GF-D8 (cell line): ENCODE measurements at regions not wholly inside any gene's neighbourhood (a gene's known extent, or its start where the extent isn't known, plus 50 kb on each side); places are given as distances from the start of the nearest gene placed in this dataset.

Experiments used
- DNase-seq: peaks from one replicate; lab custom pipeline; 2025; lab: John Stamatoyannopoulos, UW

DNA sequence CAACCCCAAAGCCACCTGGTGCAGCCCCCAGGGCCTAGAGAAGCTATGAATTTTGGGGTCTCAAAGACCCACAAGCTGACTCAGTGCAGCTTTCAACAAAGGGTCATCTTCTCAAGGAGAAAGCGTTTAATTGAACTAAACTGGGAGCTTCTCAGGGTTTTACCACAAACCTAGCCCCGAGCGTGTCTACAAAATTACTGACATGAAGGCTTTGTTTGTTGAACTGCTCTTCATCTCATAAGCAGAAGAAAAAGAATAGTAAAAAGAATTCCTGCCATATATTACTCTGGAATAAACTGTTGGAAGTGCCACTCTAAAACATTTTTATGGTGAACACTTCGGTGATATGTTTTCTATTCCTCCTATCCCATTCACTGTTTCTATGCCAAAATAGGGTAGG lies 50.8 kb upstream of the INCENP start:
- no peak for DNase-seq

DNA sequence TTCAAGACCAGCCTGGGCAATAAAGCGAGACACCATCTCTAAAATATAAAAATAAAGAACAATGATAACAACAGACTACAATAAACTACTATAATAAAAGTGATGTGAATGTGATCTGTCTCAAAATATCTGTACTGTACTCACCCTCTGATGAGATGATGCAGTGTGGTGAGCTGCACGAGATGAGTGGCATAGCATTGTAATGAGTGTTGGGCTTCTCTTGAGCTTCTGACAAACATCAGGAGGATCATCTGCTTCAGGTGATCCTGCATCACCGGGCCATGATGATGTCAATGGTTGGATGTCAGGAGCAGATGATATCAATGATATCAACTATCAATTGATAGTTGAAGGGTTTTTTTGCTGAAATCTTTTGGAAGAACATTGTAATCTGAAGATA lies 52.4 kb upstream of the INCENP start:
- no peak for DNase-seq

DNA sequence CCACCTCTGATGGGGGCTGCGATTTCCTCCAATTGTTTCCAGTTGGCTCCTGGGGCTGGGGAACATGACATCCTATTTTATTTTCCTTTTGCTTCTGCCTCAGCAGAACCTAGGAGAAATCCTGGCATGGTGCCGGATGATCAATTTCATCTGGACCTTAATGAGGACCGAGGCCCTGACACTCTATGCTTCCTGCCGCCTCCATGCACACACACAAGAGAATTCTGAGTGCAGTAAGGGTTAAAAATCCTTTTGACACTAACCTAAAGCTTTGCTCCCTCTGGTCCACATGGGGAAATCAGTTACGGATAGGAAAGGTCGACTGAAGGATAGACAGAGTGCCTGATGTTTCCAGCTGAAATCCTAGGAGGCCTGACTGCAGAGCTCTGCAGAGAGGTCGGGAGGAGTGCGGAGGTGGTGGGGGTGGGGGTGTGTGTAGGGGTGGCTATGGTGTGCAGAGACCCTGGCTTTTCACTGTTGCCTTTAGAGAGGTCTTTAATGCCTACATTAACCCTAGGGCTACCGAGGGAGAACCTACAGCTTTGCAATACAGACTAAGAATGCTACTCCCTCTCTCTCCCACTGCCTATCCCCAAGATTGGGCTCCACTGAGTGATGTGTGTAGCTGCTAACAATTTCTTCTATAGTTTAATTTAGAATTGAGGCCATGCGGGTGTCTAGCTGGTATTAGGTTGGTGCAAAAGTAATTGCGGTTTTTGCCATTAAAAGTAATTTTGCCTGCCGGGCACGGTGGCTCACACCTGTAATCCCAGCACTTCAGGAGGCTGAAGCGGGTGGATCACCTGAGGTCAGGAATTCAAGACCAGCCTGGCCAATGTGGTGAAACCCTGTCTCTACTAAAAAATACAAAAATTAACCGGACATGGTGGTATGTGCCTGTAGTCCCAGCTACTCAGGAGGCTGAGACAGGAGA lies 53.6 kb upstream of the INCENP start:
- no peak for DNase-seq

DNA sequence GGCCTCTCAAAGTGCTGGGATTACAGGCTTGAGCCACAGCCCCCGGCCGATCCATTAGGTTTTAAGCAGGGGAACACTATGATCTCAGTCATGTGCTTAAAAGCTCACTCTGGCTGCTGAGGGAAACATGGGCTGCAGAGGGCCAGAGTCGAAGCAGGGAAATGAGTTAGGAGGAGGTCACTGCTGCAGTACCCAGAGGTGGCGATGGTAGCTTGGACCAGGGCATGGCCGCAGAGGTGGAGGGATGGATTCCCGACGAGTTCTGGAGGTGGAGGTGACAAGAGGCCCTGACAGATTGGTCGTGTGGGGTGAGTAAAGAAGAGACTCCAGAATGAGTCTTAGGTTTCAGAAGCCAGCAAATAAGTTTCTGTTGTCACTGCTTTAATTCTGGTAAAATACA lies 54.4 kb upstream of the INCENP start:
- no peak for DNase-seq

DNA sequence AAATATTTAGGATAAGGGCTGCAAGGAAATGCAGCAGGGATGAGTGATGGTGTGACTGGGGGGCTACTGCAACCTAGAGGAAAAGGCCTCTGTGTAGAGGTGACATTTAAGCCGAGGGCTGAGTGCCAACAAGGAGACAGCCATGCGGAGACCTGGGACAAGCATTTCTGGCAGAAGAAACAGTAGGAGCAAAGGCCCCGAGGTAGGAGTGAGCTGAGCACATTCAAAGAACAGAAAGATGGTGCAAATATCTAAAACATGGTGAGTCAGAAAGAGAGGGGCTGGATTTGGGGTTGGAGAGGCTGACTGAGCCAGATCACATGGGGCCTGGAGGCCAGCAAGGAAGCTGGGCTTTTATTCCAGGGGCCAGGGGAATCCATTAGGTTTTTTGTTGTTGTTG lies 55.1 kb upstream of the INCENP start:
- no peak for DNase-seq

DNA sequence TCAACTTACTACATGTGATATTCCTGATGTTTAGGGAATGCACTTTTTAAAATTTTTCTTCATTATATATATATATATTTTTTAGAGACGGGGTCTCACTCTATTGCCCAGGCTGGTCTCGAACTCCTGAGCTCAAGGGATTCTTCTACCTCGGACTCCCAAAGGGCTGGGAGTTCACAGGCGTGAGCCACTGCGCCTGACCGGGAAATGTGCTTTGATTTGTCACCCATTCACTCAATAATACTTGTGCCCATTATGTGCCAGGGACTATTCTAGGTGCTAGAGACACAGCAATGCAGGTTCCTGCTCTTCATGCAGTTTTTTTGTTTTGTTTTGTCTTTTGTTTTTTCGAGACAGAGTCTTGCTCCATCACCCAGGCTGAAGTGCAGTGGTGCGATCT lies 56.1 kb upstream of the INCENP start:
- DNase-seq, result no peak

DNA sequence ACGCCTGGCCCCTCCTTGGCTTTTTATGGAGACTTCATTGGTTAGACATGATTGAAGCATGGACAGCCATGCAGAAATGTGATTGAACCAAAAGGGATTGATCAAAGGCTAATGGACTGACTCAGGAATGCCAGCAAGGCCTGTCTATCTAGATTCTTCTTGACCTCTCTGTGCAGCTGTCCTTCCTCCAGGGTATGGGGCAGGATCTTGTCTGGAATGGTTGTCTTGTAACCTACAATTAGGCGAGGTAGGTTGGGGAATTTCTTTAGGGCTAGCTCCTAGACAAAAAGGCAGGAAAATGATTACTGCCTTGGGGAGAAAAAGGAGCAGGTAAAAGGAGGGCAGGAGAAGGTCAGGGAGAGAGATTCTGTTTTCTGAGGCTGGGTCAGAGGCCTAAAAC lies 59.6 kb upstream of the INCENP start:
- no peak for DNase-seq

DNA sequence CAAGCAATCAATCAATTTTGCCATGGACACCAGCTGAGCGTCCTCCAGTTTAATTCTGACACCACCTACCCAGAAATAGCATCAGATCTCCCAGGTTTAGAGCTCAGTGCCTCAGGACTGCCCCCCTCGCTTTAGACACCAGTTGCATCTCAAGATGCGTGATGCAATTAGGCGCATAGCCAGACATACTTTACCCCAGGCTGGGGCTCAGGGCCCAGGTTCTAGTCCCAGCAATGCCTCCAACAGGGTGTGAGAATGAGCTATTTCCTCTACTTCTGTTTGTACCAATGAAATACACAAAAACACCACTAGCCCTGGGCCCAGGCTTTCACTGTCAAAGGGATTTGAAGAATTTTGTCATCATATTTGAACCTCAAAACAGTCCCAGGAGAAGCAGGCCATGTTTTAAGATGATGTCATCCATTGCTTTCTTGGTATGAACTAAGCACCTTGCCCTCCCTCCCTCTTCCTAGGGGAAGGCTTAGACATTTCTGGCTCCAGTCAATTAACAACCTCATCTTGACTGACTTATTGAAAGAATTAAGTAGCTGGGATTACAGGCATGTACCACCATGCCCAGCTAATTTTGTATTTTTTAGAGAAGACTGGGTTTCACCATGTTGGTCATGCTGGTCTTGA lies 61.5 kb upstream of the INCENP start:
- DNase-seq, result no peak

DNA sequence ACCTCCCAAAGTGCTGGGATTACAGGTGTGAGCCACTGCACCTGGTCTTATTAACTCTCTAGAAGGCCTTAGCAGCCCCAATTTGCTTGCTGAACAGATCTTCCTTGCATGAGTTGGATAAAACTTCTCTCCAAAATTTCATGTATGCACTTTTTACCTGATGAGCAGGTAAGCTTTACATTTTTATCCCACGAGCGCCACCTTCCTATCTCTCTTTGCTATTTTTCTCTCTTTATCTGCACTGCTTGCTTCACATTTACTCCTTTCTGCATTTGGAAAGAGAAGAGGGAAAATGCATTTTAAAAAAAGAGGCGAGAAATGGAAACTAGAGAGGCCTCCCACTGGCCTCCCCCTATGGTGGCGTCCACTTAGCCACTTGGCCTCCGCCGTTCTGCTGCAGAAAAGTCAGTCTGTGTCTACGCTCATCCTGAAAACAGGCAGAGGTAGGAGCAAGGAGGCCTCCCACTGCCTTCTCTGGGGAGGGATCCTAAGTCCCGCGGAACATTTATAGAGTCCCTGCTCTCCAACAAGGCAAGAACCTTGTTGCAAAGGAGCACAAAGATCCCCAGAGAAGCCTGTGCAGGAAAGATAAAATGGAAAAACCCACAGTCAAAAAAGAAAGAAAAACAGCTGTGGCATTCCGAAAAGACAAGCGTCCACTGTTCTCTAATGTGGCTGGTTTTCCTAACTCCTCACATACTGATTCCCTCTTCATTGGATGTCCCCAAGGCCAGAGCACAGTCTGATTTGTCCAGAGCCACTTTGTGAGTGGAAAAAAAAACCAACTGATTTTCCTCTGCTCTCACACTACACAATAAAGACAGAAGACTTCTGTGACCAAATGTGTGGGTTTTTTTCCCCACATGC lies 62.2 kb upstream of the INCENP start:
- DNase-seq, result no peak

DNA sequence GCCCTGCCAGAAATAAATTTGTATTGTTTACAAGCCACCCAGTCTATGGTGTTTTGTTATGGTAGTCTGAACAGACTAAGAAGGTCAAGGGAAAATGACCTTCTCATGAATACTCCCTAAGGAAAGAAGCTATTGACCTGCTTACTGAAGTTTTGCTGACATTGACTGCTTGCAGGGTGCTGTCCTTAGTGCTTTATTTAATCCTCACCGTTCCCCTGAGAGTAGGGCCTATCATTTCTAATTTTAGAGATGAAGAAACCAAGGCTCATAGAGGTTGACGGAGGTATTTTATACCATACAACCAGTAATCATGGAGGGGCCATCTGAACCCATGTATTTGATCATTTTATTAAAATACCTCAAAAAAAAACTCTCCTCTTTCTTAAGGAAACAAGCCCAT lies 66.7 kb upstream of the INCENP start:
- no peak for DNase-seq

DNA sequence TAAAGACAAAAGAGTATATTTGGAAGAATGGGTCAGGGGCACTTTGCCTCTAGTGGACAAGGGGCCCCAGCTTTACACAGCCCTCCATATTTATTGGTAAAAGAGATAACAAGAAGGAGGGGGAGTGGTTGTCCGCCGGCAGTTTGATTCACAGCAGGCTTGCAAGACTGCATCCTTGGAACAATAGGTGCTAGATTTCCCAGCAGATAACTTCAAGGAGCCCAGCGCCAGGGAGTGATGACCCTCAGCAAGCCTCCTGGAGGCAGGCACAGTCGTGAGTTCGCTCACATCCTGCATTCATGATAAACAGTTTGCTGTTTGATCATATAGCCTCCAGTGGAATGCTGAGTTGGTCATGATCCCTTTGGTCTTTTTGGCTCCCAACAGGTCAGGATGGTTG lies 67.8 kb upstream of the INCENP start:
- DNase-seq, result no peak

DNA sequence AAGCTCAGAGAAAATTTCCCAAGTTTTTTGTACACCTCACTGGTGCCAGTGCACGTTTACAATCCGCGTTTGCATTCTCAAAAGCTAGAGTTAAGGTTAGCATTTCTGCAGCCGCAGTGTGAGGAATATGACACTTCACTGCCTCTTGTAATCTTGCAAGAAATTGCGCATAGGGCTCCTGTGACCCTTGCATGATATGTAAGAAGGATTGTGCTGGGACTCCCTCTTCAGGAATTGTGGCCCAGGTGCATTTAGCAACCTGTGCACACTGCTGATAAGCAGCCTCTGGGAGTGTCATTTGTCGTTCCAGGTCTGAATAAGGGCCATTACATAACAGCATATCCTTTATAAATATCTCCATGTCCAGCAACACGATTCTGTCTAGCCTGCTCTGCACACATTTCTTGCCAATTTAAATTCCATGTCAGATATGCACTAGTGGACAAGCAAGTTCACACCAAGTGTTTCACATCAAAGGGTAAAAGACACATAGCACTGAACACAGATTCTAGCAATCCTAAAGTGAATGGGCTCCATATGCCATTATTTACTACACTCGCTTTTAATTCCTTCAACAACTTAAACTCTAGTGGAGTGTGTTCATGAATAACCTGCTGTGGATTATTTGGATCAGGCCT lies 69.2 kb upstream of the INCENP start:
- no peak for DNase-seq

DNA sequence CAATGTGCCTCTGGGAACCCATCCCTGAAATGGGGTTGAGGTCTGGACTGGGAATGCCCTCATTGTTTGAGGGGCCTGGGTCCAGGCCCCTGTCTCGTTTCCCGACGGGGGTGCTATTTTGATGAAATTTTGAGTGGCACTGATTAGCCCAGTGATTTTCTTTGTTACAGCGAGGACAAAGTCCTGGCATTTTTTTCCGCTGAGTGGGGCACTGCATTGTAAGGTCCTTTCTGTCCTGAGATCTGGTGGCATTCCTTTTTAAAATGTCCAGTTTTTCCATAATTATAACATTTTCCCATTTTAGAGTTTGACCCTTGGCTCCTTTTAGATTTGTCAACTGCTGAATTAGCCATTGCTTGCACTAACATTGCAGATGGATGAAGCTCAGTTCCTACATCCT lies 69.7 kb upstream of the INCENP start:
- no peak for DNase-seq

DNA sequence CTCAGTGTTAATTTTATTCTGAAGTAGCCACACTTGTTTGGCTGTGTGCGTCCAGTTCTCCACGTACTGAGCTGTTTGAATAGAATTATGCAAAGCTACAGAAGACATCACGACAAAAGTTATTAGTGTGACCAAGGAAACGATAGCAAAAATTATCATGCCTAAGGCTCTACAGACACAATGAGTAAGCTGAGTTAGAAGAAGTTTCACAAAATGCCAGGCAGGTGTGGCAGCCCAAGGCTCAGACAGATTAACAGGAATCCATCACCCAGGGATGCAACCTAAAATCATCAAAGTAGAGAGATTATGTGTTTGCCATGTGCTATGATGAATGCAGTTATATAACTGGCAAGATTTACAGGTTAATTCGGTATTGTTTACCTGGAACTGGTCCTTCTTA lies 73.1 kb upstream of the INCENP start:
- no peak for DNase-seq

DNA sequence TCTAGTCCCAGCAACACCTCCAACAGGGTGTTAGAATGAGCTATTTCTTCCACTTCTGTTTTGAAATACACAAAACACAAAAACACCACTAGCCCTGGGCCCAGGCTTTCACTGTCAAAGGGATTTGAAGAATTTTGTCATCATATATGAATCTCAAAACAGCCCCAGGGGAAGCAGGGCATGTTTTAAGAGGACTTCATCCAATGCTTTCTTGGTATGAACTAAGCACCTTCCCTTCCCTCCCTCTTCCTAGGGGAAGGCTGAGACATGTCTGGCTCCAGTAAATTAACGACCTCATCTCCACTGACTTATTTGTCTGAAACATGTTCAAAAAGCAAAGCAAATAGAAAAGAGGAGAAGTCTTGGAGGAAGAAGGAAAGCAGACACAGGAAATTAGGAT lies 75.7 kb upstream of the INCENP start:
- no peak for DNase-seq

DNA sequence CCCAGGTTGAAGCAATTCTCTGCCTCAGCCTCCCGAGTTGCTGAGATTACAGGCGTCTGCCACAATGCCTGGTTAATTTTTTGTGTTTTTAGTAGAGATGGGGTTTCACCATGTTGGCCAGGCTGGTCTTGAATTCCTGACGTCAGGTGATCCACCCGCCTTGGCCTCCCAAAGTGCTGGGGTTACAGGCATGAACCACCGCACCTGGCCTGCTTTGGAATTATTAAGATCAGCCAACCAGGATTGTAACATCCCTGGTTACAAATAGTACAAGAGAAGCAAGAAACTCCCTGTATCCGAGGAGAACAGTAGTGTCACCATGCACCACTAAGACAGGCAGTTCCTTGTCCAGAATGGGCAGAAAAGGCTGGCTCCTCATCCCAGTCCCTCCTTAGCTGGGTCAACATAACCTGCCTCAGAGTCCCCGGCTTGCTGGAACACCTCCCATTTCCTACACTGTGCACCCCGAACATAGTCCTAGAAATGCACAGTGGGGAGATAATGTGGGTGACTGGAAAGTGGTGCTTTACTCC lies 77.2 kb upstream of the INCENP start:
- no peak for DNase-seq

DNA sequence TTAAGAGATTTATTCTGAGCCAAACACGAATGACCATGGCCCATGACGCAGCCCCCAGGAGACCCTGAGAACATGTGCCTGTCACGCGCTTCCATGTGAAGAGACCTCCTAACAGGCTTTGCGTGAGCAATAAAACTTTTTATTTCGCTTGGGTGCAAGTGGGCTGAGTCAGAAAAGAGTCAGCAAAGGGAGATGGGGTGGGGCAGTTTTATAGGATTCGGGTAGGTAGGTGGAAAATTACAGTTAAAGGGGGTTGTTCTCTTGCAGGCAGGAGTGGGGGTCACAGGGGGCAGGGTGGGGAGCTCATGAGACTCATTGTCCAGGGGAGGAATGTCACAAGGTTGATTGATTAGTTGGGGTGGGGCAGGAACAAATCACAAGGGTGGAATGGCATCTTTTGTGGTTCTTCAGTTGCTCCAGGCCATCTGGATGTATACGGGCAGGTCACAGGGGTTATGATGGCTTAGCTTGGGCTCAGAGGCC lies 77.2 kb upstream of the FTH1 start:
- DNase-seq, result no peak

DNA sequence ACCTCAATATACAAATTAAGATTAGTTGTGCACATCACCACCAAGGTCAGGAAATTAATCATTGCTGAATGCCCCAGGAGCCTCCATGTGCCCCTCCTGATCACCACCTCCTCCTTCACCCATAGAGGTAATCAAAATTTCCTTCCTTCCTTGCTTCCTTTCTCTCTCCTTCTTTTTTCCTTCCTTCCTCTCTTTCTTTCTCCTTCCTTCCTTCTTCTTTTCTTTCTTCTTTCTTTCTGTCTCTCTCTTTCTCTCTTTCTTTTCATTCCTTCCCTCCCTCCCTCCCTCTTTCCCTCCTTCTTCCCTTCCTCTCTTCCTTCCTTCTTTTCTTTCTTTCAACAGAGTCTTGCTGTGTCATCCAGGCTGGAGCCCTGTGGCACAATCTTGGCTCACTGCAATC lies 67.9 kb upstream of the FTH1 start:
- no peak for DNase-seq

DNA sequence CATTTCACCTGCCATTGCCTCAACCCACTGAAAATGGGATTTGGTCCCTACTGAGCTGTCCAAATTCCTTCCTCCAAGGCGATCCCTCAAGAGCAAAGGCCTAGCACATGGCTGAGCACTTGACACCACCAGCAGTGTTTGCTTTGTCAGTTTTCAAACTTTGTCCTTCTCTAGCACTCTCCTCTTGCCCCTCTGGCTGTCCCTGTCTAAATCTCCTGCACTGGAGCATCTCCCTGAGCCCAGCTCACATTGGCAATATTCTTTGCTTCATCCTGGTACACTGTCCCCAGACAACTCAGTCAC lies 66.6 kb upstream of the FTH1 start:
- DNase-seq, result no peak

DNA sequence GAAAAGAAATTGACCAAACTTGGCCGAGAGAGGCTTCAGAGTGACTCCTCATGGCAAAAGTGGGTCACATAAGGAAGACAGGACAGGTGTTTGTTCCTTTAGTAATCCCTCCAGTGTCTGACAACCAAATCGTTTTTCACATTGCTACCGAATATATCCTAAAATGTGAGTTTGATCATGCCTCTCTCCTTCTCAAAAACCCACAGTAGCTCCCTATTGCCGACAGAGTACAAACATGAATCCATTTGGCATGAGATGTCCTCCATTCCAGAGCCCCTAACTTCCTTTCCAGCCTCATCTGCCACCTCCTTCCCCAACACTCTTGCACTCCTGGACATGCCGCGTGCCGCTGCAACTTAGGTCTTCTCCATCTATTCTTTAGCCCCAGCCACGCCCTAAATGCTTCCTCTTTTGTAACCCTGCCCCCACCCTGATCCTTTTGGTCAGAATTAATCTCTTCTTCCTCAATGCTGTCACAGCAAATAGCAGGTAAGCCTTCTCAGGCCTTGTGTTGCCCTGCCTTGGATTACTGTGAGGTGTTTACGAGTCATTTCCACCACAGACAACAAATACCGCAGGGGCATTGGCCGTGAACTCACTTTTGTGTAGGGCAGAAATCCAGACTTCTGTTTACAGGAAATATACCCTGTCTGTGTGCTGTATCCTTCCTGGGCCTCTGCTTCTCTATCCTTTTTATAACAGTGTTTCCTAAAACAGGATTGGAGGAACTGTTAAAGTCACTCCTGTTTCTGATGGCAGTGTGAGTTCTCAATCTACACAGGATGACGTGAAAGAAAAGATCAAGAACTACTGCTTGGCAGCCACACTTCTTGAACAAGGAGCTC lies 66.0 kb upstream of the FTH1 start:
- no peak for DNase-seq

DNA sequence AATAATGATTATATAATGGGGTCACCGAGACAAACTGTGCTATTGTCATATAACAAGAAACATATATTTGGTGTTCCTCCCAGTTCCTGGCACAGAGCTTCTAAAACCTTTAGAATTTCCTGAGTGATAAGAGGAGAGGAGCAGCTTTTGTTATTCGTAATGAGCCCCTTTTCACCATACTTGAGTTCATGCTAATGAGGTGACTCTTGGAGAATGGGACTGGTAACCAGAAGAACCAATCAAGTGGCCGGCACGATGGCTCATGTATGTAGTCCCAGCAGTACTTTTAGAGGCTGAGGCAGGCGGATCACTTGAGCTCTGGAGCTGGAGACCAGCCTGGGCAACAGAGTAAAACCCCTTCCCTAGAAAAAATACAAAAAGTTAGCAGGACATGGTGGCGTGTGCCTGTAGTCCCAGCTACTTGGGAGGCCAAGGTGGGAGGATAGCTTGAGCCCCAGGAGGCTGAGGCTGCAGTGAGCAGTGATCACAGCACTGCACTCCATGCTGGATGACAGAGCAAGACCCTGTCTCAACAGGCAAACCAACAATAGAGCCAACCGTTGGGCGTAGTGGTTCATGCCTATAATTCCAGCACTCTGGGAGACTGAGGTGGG lies 62.7 kb upstream of the FTH1 start:
- DNase-seq, result no peak
